Uterus (tissue), 3 donors: ENCODE measurements at regions not wholly inside any gene's neighbourhood (a gene's known extent, or its start where the extent isn't known, plus 50 kb on each side); places are given as distances from the start of the nearest gene placed in this dataset.

Source experiments
- DNase-seq, 2 donors: peaks; one replicate each; pipeline ENCODE4 v3.0.0-alpha.2; 2019 to 2020
- H3K27ac ChIP-seq, 2 donors: fragments of 200-600 bp; sonication (generic); 1 replicate in 1 of 2; 2 replicates in 1 of 2; pipeline ENCODE4 v1.5.1; 2016 to 2018
- H3K27me3 ChIP-seq, 2 donors: fragments of 200-600 bp; sonication (generic); one replicate each; pipeline ENCODE4 v1.5.1; 2018 to 2019; ENCODE audit warnings: control low read depth in 1 of 2
- H3K36me3 ChIP-seq, 2 donors: fragments of 200-600 bp; sonication (generic); one replicate each; pipeline ENCODE4 v1.5.1; 2019; ENCODE audit warnings: control low read depth in 1 of 2
- H3K4me1 ChIP-seq, 2 donors: fragments of 200-600 bp; sonication (generic); one replicate each; pipeline ENCODE4 v1.5.1; 2018 to 2019; ENCODE audit warnings: control low read depth in 1 of 2
- H3K4me3 ChIP-seq, 2 donors: fragments of 200-600 bp; sonication (generic); 1 replicate in 1 of 2; 2 replicates in 1 of 2; pipeline ENCODE4 v1.5.1; 2018 to 2019; ENCODE audit warnings: mild to moderate bottlenecking in 1 of 2
- H3K9me3 ChIP-seq, 2 donors: fragments of 200-600 bp; sonication (generic); one replicate each; pipeline ENCODE4 v1.5.1; 2019; ENCODE audit warnings: control low read depth in 1 of 2
- POLR2A ChIP-seq, 2 donors: fragments of 450-650 bp; IDR thresholded peaks; one replicate each; pipeline ENCODE4 v1.6.1; 2016; ENCODE audit warnings: antibody characterized with exemption in 2 of 2, mild to moderate bottlenecking in 1 of 2, moderate library complexity in 1 of 2
- intact Hi-C: fragments of 100-400 bp; cut with DNase I; formaldehyde crosslinking; loops from one replicate; pipeline ENCODE4 v1.15.1; 2023; ENCODE audit warnings: low total_unique reads
- TF ChIP-seq, protein P1 (sequence below), 4 experiments: fragments of 200-600 bp in 2 of 4; fragments of 450-650 bp in 2 of 4; sonication (generic) in 2 of 4; IDR thresholded peaks; one replicate each; pipeline ENCODE4 v1.5.1; 2016 to 2019; ENCODE audit warnings: antibody characterized with exemption in 4 of 4, mild to moderate bottlenecking in 2 of 4, moderate library complexity in 1 of 4
- donor health status: DM: yes; HTN: yes; CAD: no.

- intact Hi-C loops: no loop called here
- H3K27ac ChIP-seq: no peak overlapping the region
- H3K36me3 ChIP-seq: no peaks in the 10 kb centered on the region
- TF ChIP-seq POLR2A (IDR thresholded peaks at IDR 0.05): no peak
- TF ChIP-seq, protein P1, sequence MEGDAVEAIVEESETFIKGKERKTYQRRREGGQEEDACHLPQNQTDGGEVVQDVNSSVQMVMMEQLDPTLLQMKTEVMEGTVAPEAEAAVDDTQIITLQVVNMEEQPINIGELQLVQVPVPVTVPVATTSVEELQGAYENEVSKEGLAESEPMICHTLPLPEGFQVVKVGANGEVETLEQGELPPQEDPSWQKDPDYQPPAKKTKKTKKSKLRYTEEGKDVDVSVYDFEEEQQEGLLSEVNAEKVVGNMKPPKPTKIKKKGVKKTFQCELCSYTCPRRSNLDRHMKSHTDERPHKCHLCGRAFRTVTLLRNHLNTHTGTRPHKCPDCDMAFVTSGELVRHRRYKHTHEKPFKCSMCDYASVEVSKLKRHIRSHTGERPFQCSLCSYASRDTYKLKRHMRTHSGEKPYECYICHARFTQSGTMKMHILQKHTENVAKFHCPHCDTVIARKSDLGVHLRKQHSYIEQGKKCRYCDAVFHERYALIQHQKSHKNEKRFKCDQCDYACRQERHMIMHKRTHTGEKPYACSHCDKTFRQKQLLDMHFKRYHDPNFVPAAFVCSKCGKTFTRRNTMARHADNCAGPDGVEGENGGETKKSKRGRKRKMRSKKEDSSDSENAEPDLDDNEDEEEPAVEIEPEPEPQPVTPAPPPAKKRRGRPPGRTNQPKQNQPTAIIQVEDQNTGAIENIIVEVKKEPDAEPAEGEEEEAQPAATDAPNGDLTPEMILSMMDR (IDR thresholded peaks at IDR 0.05): no peak
- H3K4me1 ChIP-seq: no peaks in the 10 kb centered on the region
- H3K4me3 ChIP-seq: no peak overlapping the region
- peaks cover 0 to 8% of the 10 kb centered on the region in 2 donors for H3K9me3 ChIP-seq
- no peaks in the 10 kb centered on the region for H3K27me3 ChIP-seq
- no peak for DNase-seq
These were observed 66.1 kb upstream of the ATP8B1 start for GRCh38 chr18:57869221-57869620.

DNA sequence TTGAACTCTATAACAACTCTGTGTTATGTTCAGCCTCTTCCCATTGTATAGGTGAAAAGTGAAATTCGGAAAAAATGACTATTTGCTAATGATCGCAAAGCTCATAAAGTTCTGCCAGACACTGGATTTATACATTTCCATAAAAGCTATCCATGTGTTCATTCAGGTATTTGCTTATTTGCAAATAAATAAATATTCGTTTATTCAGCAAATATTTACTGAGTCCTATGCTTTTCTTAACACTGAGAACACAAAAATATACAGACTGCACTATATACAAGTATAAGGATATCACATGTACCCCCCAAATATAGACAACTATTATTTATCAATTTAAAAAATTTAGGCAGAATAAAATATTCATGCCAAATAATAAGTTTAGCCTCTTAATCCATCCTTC is 63.2 kb upstream of the ATP8B1 start:
- DNase-seq: no peak

DNA sequence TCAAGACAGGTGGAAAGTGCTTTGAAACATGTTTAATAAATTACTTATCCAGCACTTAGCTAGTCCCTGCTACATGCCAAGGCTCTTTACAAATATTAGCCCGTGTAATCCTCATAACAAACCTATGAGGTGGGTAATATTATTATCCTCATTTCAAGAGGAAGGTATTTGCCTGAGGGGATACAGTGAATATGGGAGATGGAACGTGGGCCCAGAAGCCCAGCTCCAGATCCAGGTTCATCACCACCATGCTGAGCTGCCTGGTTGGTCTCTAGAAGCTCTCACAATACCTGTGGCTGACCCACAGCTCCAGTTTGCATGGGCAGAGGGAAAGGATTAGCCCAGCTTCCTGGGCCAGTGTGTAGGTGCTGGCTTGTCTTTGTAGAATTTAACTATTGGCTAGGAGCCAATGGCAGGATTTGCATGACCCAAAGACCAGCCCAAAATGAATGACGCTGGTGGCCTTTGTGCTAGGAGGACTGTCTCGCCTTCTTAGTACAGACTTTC is 61.6 kb upstream of the ATP8B1 start:
- H3K36me3 ChIP-seq: no peaks in the 10 kb centered on the region
- DNase-seq: no peak
- intact Hi-C loops: no loop called here
- TF ChIP-seq, protein P1 (IDR thresholded peaks at IDR 0.05): no peak
- TF ChIP-seq POLR2A (IDR thresholded peaks at IDR 0.05): no peak
- H3K9me3 ChIP-seq: no peaks in the 10 kb centered on the region
- no peak overlapping the region for H3K4me3 ChIP-seq
- H3K27ac ChIP-seq: no peak overlapping the region
- H3K4me1 ChIP-seq: no peaks in the 10 kb centered on the region
- no peaks in the 10 kb centered on the region for H3K27me3 ChIP-seq

More for the DNA sequence above, 63.2 kb upstream of the ATP8B1 start:
- no peaks in the 10 kb centered on the region for H3K4me1 ChIP-seq
- H3K9me3 ChIP-seq: no peaks in the 10 kb centered on the region
- H3K27ac ChIP-seq: no peak overlapping the region
- TF ChIP-seq, protein P1 (IDR thresholded peaks at IDR 0.05): no peak
- no peak for TF ChIP-seq POLR2A (IDR thresholded peaks at IDR 0.05)
- H3K4me3 ChIP-seq: no peak overlapping the region
- H3K36me3 ChIP-seq: no peaks in the 10 kb centered on the region
- H3K27me3 ChIP-seq: no peaks in the 10 kb centered on the region
- intact Hi-C loops: no loop called here

GRCh38 chr18:57863706-57864105 is 60.6 kb upstream of the ATP8B1 start:
- Histone ChIP-seq H3K27me3 (no peaks in the 10 kb centered on the region), H3K4me3 (no peak overlapping the region), H3K36me3 (no peaks in the 10 kb centered on the region), H3K27ac (no peak overlapping the region), H3K9me3 (no peaks in the 10 kb centered on the region), H3K4me1 (no peaks in the 10 kb centered on the region)
- DNase-seq: no peak
- no peak for TF ChIP-seq POLR2A (IDR thresholded peaks at IDR 0.05)
- intact Hi-C loops: no loop called here

DNA sequence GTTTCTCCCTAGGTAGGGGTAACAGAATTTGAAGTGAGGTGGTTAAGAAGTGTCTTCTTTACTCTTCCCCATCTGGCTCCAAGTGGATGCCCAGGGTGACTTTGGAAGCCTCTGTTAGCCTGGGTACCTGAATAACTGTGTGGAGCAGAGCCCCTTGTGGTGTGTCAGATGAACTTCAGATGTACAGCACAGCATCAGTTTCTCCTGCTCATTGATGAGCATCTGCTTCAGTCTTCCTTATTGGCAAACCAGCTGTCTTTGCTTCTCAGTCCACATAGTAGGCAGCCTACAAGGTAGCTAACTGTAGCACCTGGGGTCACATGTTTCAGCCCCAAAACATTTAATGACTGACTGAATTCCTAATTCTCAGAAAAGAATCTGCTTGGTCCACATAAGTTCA is 56.2 kb upstream of the ATP8B1 start:
- TF ChIP-seq, protein P1 (IDR thresholded peaks at IDR 0.05): no peak
- no peak for TF ChIP-seq POLR2A (IDR thresholded peaks at IDR 0.05)
- no peak for DNase-seq
- Histone ChIP-seq H3K4me1 (no peaks in the 10 kb centered on the region), H3K36me3 (no peaks in the 10 kb centered on the region), H3K27me3 (no peaks in the 10 kb centered on the region), H3K27ac (no peak overlapping the region), H3K4me3 (no peak overlapping the region), H3K9me3 (no peaks in the 10 kb centered on the region)
- intact Hi-C loops: no loop called here
